ENCODE measurements at regions not wholly inside any gene's neighbourhood (a gene's known extent, or its start where the extent isn't known, plus 50 kb on each side); places are given as distances from the start of the nearest gene placed in this dataset.

DNA sequence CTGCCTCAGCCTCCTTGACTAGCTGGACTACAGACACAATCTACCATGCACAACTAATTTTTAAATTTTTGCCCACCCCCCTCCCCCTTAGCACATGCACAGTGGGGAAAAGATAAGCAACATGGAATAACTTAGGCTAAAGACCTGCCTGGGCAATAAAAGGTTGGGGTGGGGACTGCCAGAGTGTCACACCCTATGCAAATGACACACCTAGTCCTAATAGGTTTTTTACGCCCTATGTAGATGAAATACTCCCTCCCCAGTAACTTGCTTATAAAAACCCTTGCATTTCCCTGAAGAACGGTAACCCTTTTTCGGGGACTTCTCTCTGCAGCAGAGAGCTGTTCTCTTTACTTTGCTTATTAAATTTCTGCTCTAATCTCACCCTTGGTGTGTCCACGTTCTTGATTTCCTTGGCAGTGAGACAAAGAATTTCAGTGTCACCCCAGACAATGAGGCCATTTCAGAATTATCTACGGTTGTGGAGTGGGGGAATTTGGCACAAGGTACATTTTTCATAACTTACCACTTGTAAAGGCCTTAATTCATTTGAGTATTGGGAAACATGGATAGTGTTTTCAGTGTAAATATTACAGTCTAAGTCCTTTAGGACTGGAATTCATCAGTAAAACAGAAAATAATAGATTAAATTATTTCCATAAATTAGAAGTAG, 109.2 kb downstream of the NOL4 start:
- ATAC-seq = no peak
- POLR2A ChIA-PET = no interaction called here

DNA sequence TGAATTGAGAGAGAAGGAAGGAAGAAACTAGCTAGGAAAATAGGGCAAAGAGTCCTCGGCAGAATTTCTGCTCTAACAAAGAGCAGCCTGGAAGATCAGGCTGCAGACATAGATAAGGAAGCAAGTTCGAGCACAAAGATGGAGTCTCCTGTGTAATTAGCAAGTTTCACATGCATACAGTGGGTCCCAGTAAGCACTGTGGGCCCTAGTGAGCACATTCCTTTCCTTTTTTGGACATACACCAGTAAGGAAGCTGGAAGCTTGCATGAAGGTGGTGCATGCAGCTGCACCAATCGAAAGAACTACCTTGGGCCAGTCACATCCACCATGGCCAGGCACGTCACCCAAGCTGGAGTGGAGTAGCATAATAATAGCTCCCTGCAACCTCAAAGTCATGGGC, 109.7 kb downstream of the NOL4 start:
- ChIA-PET CTCF (no interaction called here), POLR2A (no interaction called here)
- H3K27me3 ChIP-seq (ENCODE audit: control insufficient read depth, insufficient read depth, low read length) = no peaks in the 10 kb centered on the region
- intact Hi-C loops (cut with micrococcal nuclease; ENCODE audit: unreplicated experiment) (no loop called here), in situ Hi-C loops (cut with HindIII; ENCODE audit: low pct_unique_long_range_greater_than_20kb, low sequenced_read_pairs) (no loop called here)
- no peak overlapping the region for H3K27ac ChIP-seq (ENCODE audit: low read length)
- no peak for TF ChIP-seq SIN3A (IDR thresholded peaks at IDR 0.05; ENCODE audit: borderline replicate concordance, insufficient read depth, low read depth, low read length)
- no peak for TF ChIP-seq POLR2AphosphoS5 (IDR thresholded peaks at IDR 0.05; ENCODE audit: low read depth, low read length)
- H3K9me3 ChIP-seq (ENCODE audit: control insufficient read depth, insufficient read depth, low read depth, low read length) = no peaks in the 10 kb centered on the region
- no peak overlapping the region for H3K4me3 ChIP-seq (ENCODE audit: low read depth in 2 of 2, low read length in 2 of 2)
- no peaks in the 10 kb centered on the region for H3K4me1 ChIP-seq (ENCODE audit: control insufficient read depth, insufficient read depth, low read length)
- H3K36me3 ChIP-seq (ENCODE audit: control insufficient read depth, insufficient read depth, low read length) = no peaks in the 10 kb centered on the region
- ATAC-seq (no peak), DNase-seq (ENCODE audit: low read depth, low spot score) (no peak)
- no TSS peak for BruUV-seq (replicated peaks)

More for the DNA sequence above, 109.2 kb downstream of the NOL4 start:
- intact Hi-C loops (cut with micrococcal nuclease; ENCODE audit: unreplicated experiment) = no loop called here
- Histone ChIP-seq H3K27ac (ENCODE audit: low read length) (no peak overlapping the region), H3K9me3 (ENCODE audit: control insufficient read depth, insufficient read depth, low read depth, low read length) (no peaks in the 10 kb centered on the region), H3K36me3 (ENCODE audit: control insufficient read depth, insufficient read depth, low read length) (no peaks in the 10 kb centered on the region), H3K4me1 (ENCODE audit: control insufficient read depth, insufficient read depth, low read length) (no peaks in the 10 kb centered on the region), H3K27me3 (ENCODE audit: control insufficient read depth, insufficient read depth, low read length) (no peaks in the 10 kb centered on the region), H3K4me3 (ENCODE audit: low read depth in 2 of 2, low read length in 2 of 2) (no peak overlapping the region)
- CTCF ChIA-PET = no interaction called here
- in situ Hi-C loops (cut with HindIII; ENCODE audit: low pct_unique_long_range_greater_than_20kb, low sequenced_read_pairs) = no loop called here
- no TSS peak for BruUV-seq (replicated peaks)
- no peak for DNase-seq (ENCODE audit: low read depth, low spot score)
- no peak for TF ChIP-seq TCF7L2 (IDR thresholded peaks at IDR 0.05; ENCODE audit: low read depth, low read length)
- no peak for TF ChIP-seq POLR2AphosphoS5 (IDR thresholded peaks at IDR 0.05; ENCODE audit: low read depth, low read length)
- TF ChIP-seq, protein P1, sequence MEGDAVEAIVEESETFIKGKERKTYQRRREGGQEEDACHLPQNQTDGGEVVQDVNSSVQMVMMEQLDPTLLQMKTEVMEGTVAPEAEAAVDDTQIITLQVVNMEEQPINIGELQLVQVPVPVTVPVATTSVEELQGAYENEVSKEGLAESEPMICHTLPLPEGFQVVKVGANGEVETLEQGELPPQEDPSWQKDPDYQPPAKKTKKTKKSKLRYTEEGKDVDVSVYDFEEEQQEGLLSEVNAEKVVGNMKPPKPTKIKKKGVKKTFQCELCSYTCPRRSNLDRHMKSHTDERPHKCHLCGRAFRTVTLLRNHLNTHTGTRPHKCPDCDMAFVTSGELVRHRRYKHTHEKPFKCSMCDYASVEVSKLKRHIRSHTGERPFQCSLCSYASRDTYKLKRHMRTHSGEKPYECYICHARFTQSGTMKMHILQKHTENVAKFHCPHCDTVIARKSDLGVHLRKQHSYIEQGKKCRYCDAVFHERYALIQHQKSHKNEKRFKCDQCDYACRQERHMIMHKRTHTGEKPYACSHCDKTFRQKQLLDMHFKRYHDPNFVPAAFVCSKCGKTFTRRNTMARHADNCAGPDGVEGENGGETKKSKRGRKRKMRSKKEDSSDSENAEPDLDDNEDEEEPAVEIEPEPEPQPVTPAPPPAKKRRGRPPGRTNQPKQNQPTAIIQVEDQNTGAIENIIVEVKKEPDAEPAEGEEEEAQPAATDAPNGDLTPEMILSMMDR (IDR thresholded peaks at IDR 0.05) = no peak
- no peak for TF ChIP-seq SIN3A (IDR thresholded peaks at IDR 0.05; ENCODE audit: borderline replicate concordance, insufficient read depth, low read depth, low read length)
- TF ChIP-seq, protein P2, sequence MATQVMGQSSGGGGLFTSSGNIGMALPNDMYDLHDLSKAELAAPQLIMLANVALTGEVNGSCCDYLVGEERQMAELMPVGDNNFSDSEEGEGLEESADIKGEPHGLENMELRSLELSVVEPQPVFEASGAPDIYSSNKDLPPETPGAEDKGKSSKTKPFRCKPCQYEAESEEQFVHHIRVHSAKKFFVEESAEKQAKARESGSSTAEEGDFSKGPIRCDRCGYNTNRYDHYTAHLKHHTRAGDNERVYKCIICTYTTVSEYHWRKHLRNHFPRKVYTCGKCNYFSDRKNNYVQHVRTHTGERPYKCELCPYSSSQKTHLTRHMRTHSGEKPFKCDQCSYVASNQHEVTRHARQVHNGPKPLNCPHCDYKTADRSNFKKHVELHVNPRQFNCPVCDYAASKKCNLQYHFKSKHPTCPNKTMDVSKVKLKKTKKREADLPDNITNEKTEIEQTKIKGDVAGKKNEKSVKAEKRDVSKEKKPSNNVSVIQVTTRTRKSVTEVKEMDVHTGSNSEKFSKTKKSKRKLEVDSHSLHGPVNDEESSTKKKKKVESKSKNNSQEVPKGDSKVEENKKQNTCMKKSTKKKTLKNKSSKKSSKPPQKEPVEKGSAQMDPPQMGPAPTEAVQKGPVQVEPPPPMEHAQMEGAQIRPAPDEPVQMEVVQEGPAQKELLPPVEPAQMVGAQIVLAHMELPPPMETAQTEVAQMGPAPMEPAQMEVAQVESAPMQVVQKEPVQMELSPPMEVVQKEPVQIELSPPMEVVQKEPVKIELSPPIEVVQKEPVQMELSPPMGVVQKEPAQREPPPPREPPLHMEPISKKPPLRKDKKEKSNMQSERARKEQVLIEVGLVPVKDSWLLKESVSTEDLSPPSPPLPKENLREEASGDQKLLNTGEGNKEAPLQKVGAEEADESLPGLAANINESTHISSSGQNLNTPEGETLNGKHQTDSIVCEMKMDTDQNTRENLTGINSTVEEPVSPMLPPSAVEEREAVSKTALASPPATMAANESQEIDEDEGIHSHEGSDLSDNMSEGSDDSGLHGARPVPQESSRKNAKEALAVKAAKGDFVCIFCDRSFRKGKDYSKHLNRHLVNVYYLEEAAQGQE (IDR thresholded peaks at IDR 0.05; ENCODE audit: insufficient read depth in 1 of 2, low read depth in 2 of 2, low read length in 1 of 2) = no peak

DNA sequence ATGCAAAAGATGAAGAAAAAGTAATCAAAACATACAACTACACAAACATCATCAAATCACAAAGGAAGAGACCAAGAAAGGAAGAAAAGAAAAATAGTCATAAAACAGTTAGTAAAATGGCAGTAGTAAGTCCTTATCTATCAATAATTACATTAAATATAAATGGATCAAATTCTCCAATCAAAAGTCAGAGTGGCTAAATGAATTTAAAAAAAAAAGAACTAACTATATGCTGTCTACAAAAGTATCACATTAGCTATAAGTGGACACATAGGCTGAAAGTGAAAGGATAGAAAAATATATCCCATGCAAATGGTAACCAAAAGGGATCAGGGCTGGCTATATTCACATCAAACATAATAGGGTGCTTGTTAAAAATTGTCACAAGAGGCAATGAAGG, 116.5 kb downstream of the NOL4 start:
- H3K27ac ChIP-seq (ENCODE audit: low read length) = no peak overlapping the region
- H3K36me3 ChIP-seq (ENCODE audit: control insufficient read depth, insufficient read depth, low read length) = no peaks in the 10 kb centered on the region
- H3K4me3 ChIP-seq (ENCODE audit: low read depth in 2 of 2, low read length in 2 of 2) = no peak overlapping the region
- intact Hi-C loops (cut with micrococcal nuclease; ENCODE audit: unreplicated experiment) (no loop called here), in situ Hi-C loops (cut with HindIII; ENCODE audit: low pct_unique_long_range_greater_than_20kb, low sequenced_read_pairs) (no loop called here)
- no peaks in the 10 kb centered on the region for H3K27me3 ChIP-seq (ENCODE audit: control insufficient read depth, insufficient read depth, low read length)
- TF ChIP-seq TCF7L2 (IDR thresholded peaks at IDR 0.05; ENCODE audit: low read depth, low read length) = no peak
- TF ChIP-seq, protein P2 (IDR thresholded peaks at IDR 0.05; ENCODE audit: insufficient read depth in 1 of 2, low read depth in 2 of 2, low read length in 1 of 2) = no peak
- no peak for TF ChIP-seq SIN3A (IDR thresholded peaks at IDR 0.05; ENCODE audit: borderline replicate concordance, insufficient read depth, low read depth, low read length)
- no peak for TF ChIP-seq POLR2AphosphoS5 (IDR thresholded peaks at IDR 0.05; ENCODE audit: low read depth, low read length)
- TF ChIP-seq, protein P1 (IDR thresholded peaks at IDR 0.05) = no peak
- ChIA-PET POLR2A (no interaction called here), CTCF (no interaction called here)
- H3K9me3 ChIP-seq (ENCODE audit: control insufficient read depth, insufficient read depth, low read depth, low read length) = peaks cover 3% of the 10 kb centered on the region; the same call in 1 of the 2 replicates
- ATAC-seq (no peak), DNase-seq (ENCODE audit: low read depth, low spot score) (no peak)
- no TSS peak for BruUV-seq (replicated peaks)
- H3K4me1 ChIP-seq (ENCODE audit: control insufficient read depth, insufficient read depth, low read length) = no peaks in the 10 kb centered on the region
